B cell (primary cell): ENCODE measurements at regions not wholly inside any gene's neighbourhood (a gene's known extent, or its start where the extent isn't known, plus 50 kb on each side); places are given as distances from the start of the nearest gene placed in this dataset.

Experiments used
- ATAC-seq: fragments of 200-7000 bp; cut with Tn5 transposase; one replicate; pipeline ENCODE4 v1.10.0; 2021; ENCODE audit warnings: low read depth, mild to moderate bottlenecking, moderate number of reproducible peaks, moderate library complexity
- CTCF ChIA-PET: fragments of 350-600 bp; sonication (Branson Sonifier 250); formaldehyde crosslinking; loops from one replicate; lab custom pipeline; 2021; ENCODE audit warnings: antibody characterized with exemption, inconsistent platforms; lab: Charles Lee
- POLR2A ChIA-PET: fragments of 350-600 bp; sonication (Branson Sonifier 250); formaldehyde crosslinking; loops from one replicate; lab custom pipeline; 2021; ENCODE audit warnings: antibody characterized with exemption; lab: Charles Lee
- DNase-seq: peaks from one replicate; pipeline ENCODE4 v3.0.0; 2013
- H2AFZ ChIP-seq: 2 replicates; pipeline ENCODE4 v1.6.1; 2012; ENCODE audit warnings: mild to moderate bottlenecking, low read depth, low read length; ENCODE audit not compliant: insufficient read depth, poor library complexity, severe bottlenecking
- H3K27ac ChIP-seq, 2 donors: 1 replicate in 1 of 2; 2 replicates in 1 of 2; pipeline ENCODE4 v1.5.1; 2012 to 2013; ENCODE audit warnings: low read length in 2 of 2, mild to moderate bottlenecking in 2 of 2, moderate library complexity in 1 of 2
- H3K27me3 ChIP-seq, 4 experiments: fragments of 200-600 bp in 1 of 4; sonication (generic) in 1 of 4; replicated peaks in 1 of 4; 1 replicate in 2 of 4; 2 replicates in 2 of 4; pipeline versions ENCODE4 v1.6.1 to v1.7.0; 2013 to 2016; ENCODE audit warnings: low read length in 3 of 4, mild to moderate bottlenecking in 2 of 4, mixed read lengths in 1 of 4, moderate library complexity in 1 of 4; ENCODE audit not compliant: insufficient read depth in 4 of 4, control insufficient read depth in 3 of 4; ENCODE audit errors: control extremely low read depth in 1 of 4
- H3K36me3 ChIP-seq, 2 experiments: replicated peaks in 1 of 2; 1 replicate in 1 of 2; 2 replicates in 1 of 2; pipeline versions ENCODE4 v1.6.1 to v1.7.1; 2013; ENCODE audit warnings: low read length in 1 of 2; ENCODE audit not compliant: insufficient read depth in 2 of 2, control insufficient read depth in 1 of 2; ENCODE audit errors: control extremely low read depth in 1 of 2, extremely low read depth in 1 of 2
- H3K4me1 ChIP-seq, 2 donors: fragments of 200-600 bp in 1 of 2; sonication (generic) in 1 of 2; 1 replicate in 1 of 2; 2 replicates in 1 of 2; pipeline versions ENCODE4 v1.5.1 to v1.6.1; 2013 to 2017; ENCODE audit warnings: low read length in 2 of 2; ENCODE audit not compliant: control insufficient read depth in 2 of 2, insufficient read depth in 2 of 2
- H3K4me2 ChIP-seq: replicated peaks from 2 replicates; pipeline ENCODE3; 2012; ENCODE audit warnings: mild to moderate bottlenecking, low read depth, low read length; ENCODE audit not compliant: poor library complexity, severe bottlenecking
- H3K4me3 ChIP-seq, 5 experiments: fragments of 200-600 bp in 1 of 5; sonication (generic) in 1 of 5; 1 replicate in 3 of 5; 2 replicates in 2 of 5; pipeline versions ENCODE4 v1.5.1 to v1.7.0; 2011 to 2016; ENCODE audit warnings: low read length in 4 of 5, mild to moderate bottlenecking in 4 of 5, low read depth in 2 of 5, control low read depth in 1 of 5, moderate library complexity in 1 of 5; ENCODE audit not compliant: insufficient read depth in 1 of 5; ENCODE audit errors: control extremely low read depth in 1 of 5, extremely low read depth in 1 of 5
- H3K79me2 ChIP-seq: fragments of 200-600 bp; sonication (generic); one replicate; pipeline ENCODE4 v1.6.0; 2016; ENCODE audit warnings: low read length; ENCODE audit not compliant: control insufficient read depth, insufficient read depth
- H3K9ac ChIP-seq: fragments of 200-600 bp; sonication (generic); 2 replicates; pipeline ENCODE4 v1.6.1; 2017; ENCODE audit warnings: mild to moderate bottlenecking, low read length, moderate library complexity
- H3K9me3 ChIP-seq, 3 donors: one replicate each; pipeline versions ENCODE4 v1.6.1 to v1.7.1; 2013; ENCODE audit warnings: low read length in 2 of 3; ENCODE audit not compliant: control insufficient read depth in 2 of 3, insufficient read depth in 1 of 3; ENCODE audit errors: control extremely low read depth in 1 of 3
- H4K20me1 ChIP-seq: 2 replicates; pipeline ENCODE4 v1.6.0; 2012; ENCODE audit warnings: mild to moderate bottlenecking, low read length; ENCODE audit not compliant: insufficient read depth, control insufficient read depth, poor library complexity, severe bottlenecking
- H3K27ac Mint-ChIP-seq: one replicate; pipeline ENCODE4 v1.8.0; 2021; ENCODE audit warnings: mixed read lengths
- H3K27me3 Mint-ChIP-seq: one replicate; pipeline ENCODE4 v1.8.0; 2021; ENCODE audit warnings: mixed read lengths
- H3K4me1 Mint-ChIP-seq: one replicate; pipeline ENCODE4 v1.8.0; 2021; ENCODE audit warnings: mixed read lengths
- H3K4me3 Mint-ChIP-seq: one replicate; pipeline ENCODE4 v1.8.0; 2021; ENCODE audit warnings: mixed read lengths
- H3K9me3 Mint-ChIP-seq: one replicate; pipeline ENCODE4 v1.8.0; 2022; ENCODE audit warnings: mixed read lengths; ENCODE audit not compliant: insufficient read depth
- EZH2 ChIP-seq: IDR thresholded peaks from 2 replicates; pipeline ENCODE4 v1.6.1; 2012; ENCODE audit warnings: borderline replicate concordance, low read depth, mild to moderate bottlenecking, moderate library complexity, low read length; ENCODE audit not compliant: insufficient read depth, poor library complexity, severe bottlenecking
- WGBS: methylation state at CpG from one replicate; pipeline ENCODE4 v1.1.5; 2013; ENCODE audit warnings: missing lambda C conversion rate; ENCODE audit not compliant: insufficient coverage; 5-methylcytosine and 5-hydroxymethylcytosine counted together
- intact Hi-C: fragments of 100-400 bp; cut with micrococcal nuclease; formaldehyde crosslinking; loops from one replicate; pipeline ENCODE4 v1.10.0; 2022
- TF ChIP-seq, protein P1 (sequence below): fragments of 200-600 bp; IDR thresholded peaks from one replicate; pipeline ENCODE4 v1.8.0; 2022; ENCODE audit warnings: antibody characterized with exemption, mild to moderate bottlenecking

DNA sequence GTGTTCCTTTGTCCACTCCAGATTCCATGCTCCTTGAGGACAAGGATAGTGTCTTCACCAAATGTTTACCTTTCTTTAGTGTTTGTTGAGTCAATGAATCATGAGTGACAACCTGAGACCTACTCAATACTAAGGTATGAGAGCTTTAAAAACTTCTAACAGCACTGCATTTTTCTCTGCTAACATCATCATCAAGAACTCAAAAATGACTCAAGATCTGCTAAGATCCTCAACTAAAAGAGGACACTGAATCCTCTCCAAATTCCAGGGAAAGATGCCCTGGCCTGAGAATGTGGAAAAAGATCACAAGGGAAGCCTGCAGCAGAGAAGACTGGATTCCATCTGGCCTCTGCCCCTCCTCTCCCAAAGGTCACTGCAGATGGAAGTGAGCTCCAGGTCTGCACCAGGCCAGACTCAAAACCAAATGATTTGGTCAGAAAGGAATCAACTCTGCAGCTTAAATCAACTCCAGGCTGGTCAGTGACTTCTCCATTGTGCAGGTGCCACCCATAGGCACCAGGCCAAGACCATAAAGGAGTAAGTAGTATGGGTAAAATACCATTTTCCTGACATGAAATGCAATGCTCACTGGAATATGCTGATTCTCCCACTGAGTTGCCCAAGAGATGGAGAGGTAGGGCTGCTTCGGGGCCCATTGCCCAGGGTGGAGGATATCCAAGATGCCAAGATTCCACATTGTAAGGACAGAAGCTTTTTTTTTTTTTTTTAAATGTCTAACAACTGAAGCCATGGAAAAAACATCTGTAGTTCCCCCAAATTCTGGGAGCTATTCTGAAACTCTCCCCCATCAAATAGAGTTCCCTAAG, 89.5 kb upstream of the DOCK9 start:
- Mint-ChIP-seq H3K4me3 (no peak overlapping the region), H3K4me1 (peaks cover 37% of the 10 kb centered on the region), H3K27ac (no peak overlapping the region), H3K27me3 (peaks cover 11% of the 10 kb centered on the region), H3K9me3 (no peaks in the 10 kb centered on the region)
- intact Hi-C loops, result no loop called here
- 86% methylated on average over 1 of the region's 1 CpG for WGBS
- ATAC-seq, result no peak
- no peak overlapping the region for H3K4me2 ChIP-seq
- peaks cover 0 to 8% (median 2%) of the 10 kb centered on the region in 4 experiments for H3K27me3 ChIP-seq
- no peak overlapping the region for H3K27ac ChIP-seq
- TF ChIP-seq, protein P1, sequence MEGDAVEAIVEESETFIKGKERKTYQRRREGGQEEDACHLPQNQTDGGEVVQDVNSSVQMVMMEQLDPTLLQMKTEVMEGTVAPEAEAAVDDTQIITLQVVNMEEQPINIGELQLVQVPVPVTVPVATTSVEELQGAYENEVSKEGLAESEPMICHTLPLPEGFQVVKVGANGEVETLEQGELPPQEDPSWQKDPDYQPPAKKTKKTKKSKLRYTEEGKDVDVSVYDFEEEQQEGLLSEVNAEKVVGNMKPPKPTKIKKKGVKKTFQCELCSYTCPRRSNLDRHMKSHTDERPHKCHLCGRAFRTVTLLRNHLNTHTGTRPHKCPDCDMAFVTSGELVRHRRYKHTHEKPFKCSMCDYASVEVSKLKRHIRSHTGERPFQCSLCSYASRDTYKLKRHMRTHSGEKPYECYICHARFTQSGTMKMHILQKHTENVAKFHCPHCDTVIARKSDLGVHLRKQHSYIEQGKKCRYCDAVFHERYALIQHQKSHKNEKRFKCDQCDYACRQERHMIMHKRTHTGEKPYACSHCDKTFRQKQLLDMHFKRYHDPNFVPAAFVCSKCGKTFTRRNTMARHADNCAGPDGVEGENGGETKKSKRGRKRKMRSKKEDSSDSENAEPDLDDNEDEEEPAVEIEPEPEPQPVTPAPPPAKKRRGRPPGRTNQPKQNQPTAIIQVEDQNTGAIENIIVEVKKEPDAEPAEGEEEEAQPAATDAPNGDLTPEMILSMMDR, result no peak
- no peak for TF ChIP-seq EZH2
- no peaks in the 10 kb centered on the region for H4K20me1 ChIP-seq
- no peak for DNase-seq
- H3K36me3 ChIP-seq, result no peaks in the 10 kb centered on the region
- H3K9me3 ChIP-seq, result peaks cover 0 to 3% (median 0%) of the 10 kb centered on the region in 3 donors
- peaks cover 12 to 17% of the 10 kb centered on the region in 2 donors for H3K4me1 ChIP-seq
- H2AFZ ChIP-seq, result no peak overlapping the region
- POLR2A ChIA-PET, result interaction anchor here (0.6 kb wide), 1 partner anchor 69 kb away, joined by 3 read pairs; no protein-coding TSS in a partner anchor
- no peaks in the 10 kb centered on the region for H3K79me2 ChIP-seq
- H3K9ac ChIP-seq, result no peak overlapping the region
- CTCF ChIA-PET, result interaction anchor here (0.6 to 0.7 kb wide), 2 partner anchors 16 to 357 kb away, joined by 3 read pairs; no protein-coding TSS in a partner anchor
- no peak overlapping the region for H3K4me3 ChIP-seq

DNA sequence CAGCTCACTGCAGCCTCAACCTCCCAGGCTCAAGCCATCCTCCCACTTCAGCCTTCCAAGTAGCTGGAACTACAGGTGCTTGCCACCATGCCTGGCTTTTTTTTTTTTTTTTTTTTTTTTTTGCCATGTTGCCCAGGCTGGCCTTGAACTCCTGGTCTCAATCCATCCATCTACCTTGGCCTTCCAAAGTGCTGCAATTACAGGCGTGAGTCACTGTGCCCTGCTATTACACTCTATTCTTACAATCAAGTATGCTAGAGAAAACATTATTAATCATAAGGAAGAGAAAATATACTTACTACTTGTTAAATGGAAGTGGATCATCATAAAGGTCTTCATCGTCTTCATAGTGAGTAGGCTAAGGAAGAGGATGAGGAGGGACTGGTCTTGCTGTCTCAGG, 93.3 kb upstream of the DOCK9 start:
- no peak overlapping the region for H3K27ac ChIP-seq
- WGBS, result no CpG with 5 or more reads among the region's 2 CpGs
- no peaks in the 10 kb centered on the region for H3K27me3 Mint-ChIP-seq
- H3K4me2 ChIP-seq, result no peak overlapping the region
- POLR2A ChIA-PET, result no interaction called here
- H3K9me3 ChIP-seq, result peaks cover 0 to 12% (median 6%) of the 10 kb centered on the region in 3 donors
- no peak overlapping the region for H3K9ac ChIP-seq
- H3K4me3 Mint-ChIP-seq, result no peak overlapping the region
- intact Hi-C loops, result no loop called here
- DNase-seq (no peak), ATAC-seq (no peak)
- no peaks in the 10 kb centered on the region for H3K27me3 ChIP-seq
- H3K4me3 ChIP-seq, result no peak overlapping the region
- no peak overlapping the region for H2AFZ ChIP-seq
- no peaks in the 10 kb centered on the region for H4K20me1 ChIP-seq
- no peaks in the 10 kb centered on the region for H3K79me2 ChIP-seq
- H3K4me1 Mint-ChIP-seq, result peaks cover 18% of the 10 kb centered on the region
- CTCF ChIA-PET, result no interaction called here
- TF ChIP-seq, protein P1, result no peak
- no peak for TF ChIP-seq EZH2
- no peaks in the 10 kb centered on the region for H3K36me3 ChIP-seq
- H3K9me3 Mint-ChIP-seq, result peaks cover 4% of the 10 kb centered on the region
- peaks cover 6 to 15% of the 10 kb centered on the region in 2 donors for H3K4me1 ChIP-seq
- no peak overlapping the region for H3K27ac Mint-ChIP-seq
